ENCODE measurements at regions not wholly inside any gene's neighbourhood (a gene's known extent, or its start where the extent isn't known, plus 50 kb on each side); places are given as distances from the start of the nearest gene placed in this dataset.

- Histone ChIP-seq H4K20me1 (ENCODE audit: insufficient read depth) (no peaks in the 10 kb centered on the region), H3K4me1 (ENCODE audit: control insufficient read depth in 1 of 2, insufficient read depth in 2 of 2, low read depth in 1 of 2, low read length in 1 of 2) (no peaks in the 10 kb centered on the region), H3K4me3 (ENCODE audit: low read depth in 2 of 2, low read length in 1 of 2) (no peak overlapping the region), H3K9ac (no peak overlapping the region), H2AFZ (ENCODE audit: low read depth) (no peak overlapping the region), H3K36me3 (replicated peaks in 1 of 2; ENCODE audit: control insufficient read depth in 1 of 2, insufficient read depth in 2 of 2, low read length in 1 of 2) (no peaks in the 10 kb centered on the region), H3K9me2 (no peaks in the 10 kb centered on the region), H3F3A (replicated peaks; ENCODE audit: insufficient read depth) (no peaks in the 10 kb centered on the region), H3K4me2 (no peak overlapping the region), H3K79me2 (ENCODE audit: insufficient read depth) (no peaks in the 10 kb centered on the region), H3K27me3 (ENCODE audit: insufficient read depth) (no peaks in the 10 kb centered on the region), H3K9me3 (no peaks in the 10 kb centered on the region), H3K27ac (ENCODE audit: low read depth in 2 of 2, low read length in 1 of 2) (no peak overlapping the region)
- ChIA-PET POLR2A (no interaction called here), CTCF (no interaction called here)
- TF ChIP-seq GABPA (IDR thresholded peaks at IDR 0.05; ENCODE audit: low read depth) = no peak
- no peak for TF ChIP-seq MEF2A (IDR thresholded peaks at IDR 0.05; ENCODE audit: borderline replicate concordance, low read depth)
- TF ChIP-seq RXRA (IDR thresholded peaks at IDR 0.05; ENCODE audit: borderline replicate concordance, low read depth) = no peak
- no peak for DNase-seq
- WGBS (ENCODE audit: low lambda C conversion rate) = 40% methylated on average over 3 of the region's 3 CpGs
Observed at GRCh38 chr12:40436564-40436963, 211.8 kb downstream of the LRRK2 start.

- POLR2A ChIA-PET = no interaction called here
- 54% methylated on average over 2 of the region's 2 CpGs for WGBS (ENCODE audit: low lambda C conversion rate)
- DNase-seq = no peak
Observed at GRCh38 chr12:40439771-40440492, 215.1 kb downstream of the LRRK2 start.

GRCh38 chr12:40444174-40444573, 219.4 kb downstream of the LRRK2 start:
- no peaks in the 10 kb centered on the region for H3K79me2 ChIP-seq (ENCODE audit: insufficient read depth)
- H3K9me3 ChIP-seq = no peaks in the 10 kb centered on the region
- POLR2A ChIA-PET = no interaction called here
- H3F3A ChIP-seq (replicated peaks; ENCODE audit: insufficient read depth) = no peaks in the 10 kb centered on the region
- CTCF ChIA-PET = interaction anchor here (1.0 kb wide), 1 partner anchor 471 kb away, joined by 3 read pairs; no protein-coding TSS in a partner anchor
- H2AFZ ChIP-seq (ENCODE audit: low read depth) = no peak overlapping the region
- H3K4me3 ChIP-seq (ENCODE audit: low read depth in 2 of 2, low read length in 1 of 2) = no peak overlapping the region
- WGBS (ENCODE audit: low lambda C conversion rate) = 76% methylated on average over 5 of the region's 5 CpGs
- no peaks in the 10 kb centered on the region for H3K27me3 ChIP-seq (ENCODE audit: insufficient read depth)
- no peaks in the 10 kb centered on the region for H4K20me1 ChIP-seq (ENCODE audit: insufficient read depth)
- no peak overlapping the region for H3K27ac ChIP-seq (ENCODE audit: low read depth in 2 of 2, low read length in 1 of 2)
- H3K9me2 ChIP-seq = no peaks in the 10 kb centered on the region
- no peak for DNase-seq
- no peaks in the 10 kb centered on the region for H3K36me3 ChIP-seq (replicated peaks in 1 of 2; ENCODE audit: control insufficient read depth in 1 of 2, insufficient read depth in 2 of 2, low read length in 1 of 2)
- no peaks in the 10 kb centered on the region; a peak in 2 of 4 replicates for H3K4me1 ChIP-seq (ENCODE audit: control insufficient read depth in 1 of 2, insufficient read depth in 2 of 2, low read depth in 1 of 2, low read length in 1 of 2)
- no peak overlapping the region for H3K9ac ChIP-seq
- no peak overlapping the region for H3K4me2 ChIP-seq
- TF ChIP-seq RFX5 (IDR thresholded peaks at IDR 0.05; ENCODE audit: low read length) = no peak
- no peak for TF ChIP-seq JUND (IDR thresholded peaks at IDR 0.05)
- TF ChIP-seq USF1 (IDR thresholded peaks at IDR 0.05; ENCODE audit: borderline replicate concordance, low read depth) = no peak
- TF ChIP-seq FOXM1 (IDR thresholded peaks at IDR 0.05; ENCODE audit: low read depth) = no peak
- no peak for TF ChIP-seq PBX3 (IDR thresholded peaks at IDR 0.05)
- TF ChIP-seq MAX (IDR thresholded peaks at IDR 0.05; ENCODE audit: low read depth) = no peak
- no peak for TF ChIP-seq TAF1 (IDR thresholded peaks at IDR 0.05; ENCODE audit: borderline replicate concordance, low read depth, low read length)
- no peak for TF ChIP-seq IRF3 (IDR thresholded peaks at IDR 0.05; ENCODE audit: low read depth, low read length)
- no peak for TF ChIP-seq GABPA (IDR thresholded peaks at IDR 0.05; ENCODE audit: low read depth)
- TF ChIP-seq RXRA (IDR thresholded peaks at IDR 0.05; ENCODE audit: borderline replicate concordance, low read depth) = no peak
- TF ChIP-seq NFIC (IDR thresholded peaks at IDR 0.05; ENCODE audit: borderline replicate concordance) = no peak
- no peak for TF ChIP-seq CHD2 (IDR thresholded peaks at IDR 0.05; ENCODE audit: low read length, partially characterized antibody)
- no peak for TF ChIP-seq USF2 (IDR thresholded peaks at IDR 0.05; ENCODE audit: borderline replicate concordance, low read depth, low read length)
- TF ChIP-seq ZBTB33 (IDR thresholded peaks at IDR 0.05; ENCODE audit: borderline replicate concordance, low read depth) = no peak
- TF ChIP-seq MEF2A (IDR thresholded peaks at IDR 0.05; ENCODE audit: borderline replicate concordance, low read depth) = no peak

More at GRCh38 chr12:40439771-40440492, 215.1 kb downstream of the LRRK2 start:
- Histone ChIP-seq H3K9me2 (no peaks in the 10 kb centered on the region), H3K27me3 (ENCODE audit: insufficient read depth) (no peaks in the 10 kb centered on the region), H4K20me1 (ENCODE audit: insufficient read depth) (no peaks in the 10 kb centered on the region), H3K4me3 (ENCODE audit: low read depth in 2 of 2, low read length in 1 of 2) (no peak overlapping the region), H3K79me2 (ENCODE audit: insufficient read depth) (no peaks in the 10 kb centered on the region), H3K9me3 (no peaks in the 10 kb centered on the region), H3K4me2 (no peak overlapping the region), H3K4me1 (ENCODE audit: control insufficient read depth in 1 of 2, insufficient read depth in 2 of 2, low read depth in 1 of 2, low read length in 1 of 2) (no peaks in the 10 kb centered on the region), H3F3A (replicated peaks; ENCODE audit: insufficient read depth) (no peaks in the 10 kb centered on the region), H3K9ac (no peak overlapping the region), H2AFZ (ENCODE audit: low read depth) (no peak overlapping the region), H3K36me3 (replicated peaks in 1 of 2; ENCODE audit: control insufficient read depth in 1 of 2, insufficient read depth in 2 of 2, low read length in 1 of 2) (no peaks in the 10 kb centered on the region), H3K27ac (ENCODE audit: low read depth in 2 of 2, low read length in 1 of 2) (no peak overlapping the region)
- CTCF ChIA-PET = no interaction called here
- no peak for TF ChIP-seq FOXM1 (IDR thresholded peaks at IDR 0.05; ENCODE audit: low read depth)
